ENCODE measurements at regions not wholly inside any gene's neighbourhood (a gene's known extent, or its start where the extent isn't known, plus 50 kb on each side); places are given as distances from the start of the nearest gene placed in this dataset.

GRCh38 chr5:121533814-121534213 is 317.9 kb upstream of the FTMT start:
- H3K9ac ChIP-seq (ENCODE audit: low read depth, low read length) = no peak overlapping the region
- DNase-seq (no peak), ATAC-seq (ENCODE audit: low read depth) (no peak)
- H3K4me2 ChIP-seq (ENCODE audit: low read depth, low read length) = no peak overlapping the region
- ChIA-PET POLR2A (ENCODE audit: unreplicated experiment) (interaction anchor here (0.5 kb wide), 1 partner anchor 1804 kb away, joined by 3 read pairs; no protein-coding TSS in a partner anchor), CTCF (no interaction called here)
- no peak overlapping the region for H3K4me3 ChIP-seq (ENCODE audit: insufficient read depth, low read depth, low read length)
- no peak overlapping the region for H3K18ac ChIP-seq (ENCODE audit: low read depth, low read length)
- H2AFZ ChIP-seq (replicated peaks; ENCODE audit: low read length, poor library complexity) = no peak overlapping the region
- in situ Hi-C loops (cut with MboI; ENCODE audit: low sequenced_read_pairs) (no loop called here), intact Hi-C loops (cut with micrococcal nuclease) (no loop called here), dilution Hi-C loops (cut with HindIII; ENCODE audit: low sequenced_read_pairs, unreplicated experiment) (no loop called here)
- no peak overlapping the region for H3K4ac ChIP-seq (ENCODE audit: low read depth, low read length)
- no CpG with 5 or more reads among the region's 3 CpGs for WGBS, 2 experiments (ENCODE audit: extremely low coverage in 2 of 2, insufficient read length in 1 of 2)
- no peak overlapping the region for H4K8ac ChIP-seq (ENCODE audit: low read depth in 2 of 2, low read length in 2 of 2)
- no peak overlapping the region for H3K14ac ChIP-seq (replicated peaks; ENCODE audit: low read depth, low read length)
- no peak overlapping the region for H2BK120ac ChIP-seq (ENCODE audit: low read depth, low read length)
- no peak overlapping the region for H2BK20ac ChIP-seq (ENCODE audit: low read depth, low read length)
- H2BK15ac ChIP-seq (ENCODE audit: low read depth, low read length) = no peak overlapping the region
- H2AK5ac ChIP-seq (ENCODE audit: low read depth, low read length) = no peak overlapping the region
- no peak overlapping the region for H2BK5ac ChIP-seq (ENCODE audit: low read depth, low read length, poor library complexity, severe bottlenecking)
- H4K5ac ChIP-seq (ENCODE audit: low read depth, low read length) = no peak overlapping the region
- H3K4me1 ChIP-seq (ENCODE audit: control insufficient read depth, insufficient read depth, low read length) = no peaks in the 10 kb centered on the region
- H4K20me1 ChIP-seq (ENCODE audit: insufficient read depth, low read length) = no peaks in the 10 kb centered on the region
- H2AK9ac ChIP-seq (replicated peaks; ENCODE audit: low read depth, low read length, poor library complexity) = no peak overlapping the region
- H3K23ac ChIP-seq (ENCODE audit: low read depth, low read length) = no peak overlapping the region
- no peaks in the 10 kb centered on the region for H3K79me1 ChIP-seq (ENCODE audit: low read depth in 1 of 2, low read length in 2 of 2)
- no peaks in the 10 kb centered on the region for H3K36me3 ChIP-seq (ENCODE audit: control insufficient read depth, insufficient read depth, low read length)
- no peak overlapping the region for H3K27ac ChIP-seq (ENCODE audit: insufficient read depth, low read length)
- no peak for TF ChIP-seq FOS (IDR thresholded peaks at IDR 0.05; ENCODE audit: low read depth, low read length)
- TF ChIP-seq POLR2A (IDR thresholded peaks at IDR 0.05; ENCODE audit: low read depth, low read length) = no peak
- TF ChIP-seq MAFK (IDR thresholded peaks at IDR 0.05; ENCODE audit: low read depth, low read length) = no peak
- no peak for TF ChIP-seq SMC3 (IDR thresholded peaks at IDR 0.05; ENCODE audit: low read depth, low read length)
- no peak for TF ChIP-seq MXI1 (IDR thresholded peaks at IDR 0.05; ENCODE audit: borderline replicate concordance, low read depth, low read length)
- TF ChIP-seq, protein P1, sequence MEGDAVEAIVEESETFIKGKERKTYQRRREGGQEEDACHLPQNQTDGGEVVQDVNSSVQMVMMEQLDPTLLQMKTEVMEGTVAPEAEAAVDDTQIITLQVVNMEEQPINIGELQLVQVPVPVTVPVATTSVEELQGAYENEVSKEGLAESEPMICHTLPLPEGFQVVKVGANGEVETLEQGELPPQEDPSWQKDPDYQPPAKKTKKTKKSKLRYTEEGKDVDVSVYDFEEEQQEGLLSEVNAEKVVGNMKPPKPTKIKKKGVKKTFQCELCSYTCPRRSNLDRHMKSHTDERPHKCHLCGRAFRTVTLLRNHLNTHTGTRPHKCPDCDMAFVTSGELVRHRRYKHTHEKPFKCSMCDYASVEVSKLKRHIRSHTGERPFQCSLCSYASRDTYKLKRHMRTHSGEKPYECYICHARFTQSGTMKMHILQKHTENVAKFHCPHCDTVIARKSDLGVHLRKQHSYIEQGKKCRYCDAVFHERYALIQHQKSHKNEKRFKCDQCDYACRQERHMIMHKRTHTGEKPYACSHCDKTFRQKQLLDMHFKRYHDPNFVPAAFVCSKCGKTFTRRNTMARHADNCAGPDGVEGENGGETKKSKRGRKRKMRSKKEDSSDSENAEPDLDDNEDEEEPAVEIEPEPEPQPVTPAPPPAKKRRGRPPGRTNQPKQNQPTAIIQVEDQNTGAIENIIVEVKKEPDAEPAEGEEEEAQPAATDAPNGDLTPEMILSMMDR (conservative IDR thresholded peaks at IDR 0.05; ENCODE audit: low read depth, low read length) = no peak
- TF ChIP-seq ELK1 (IDR thresholded peaks at IDR 0.05; ENCODE audit: borderline replicate concordance, low read depth, low read length) = no peak
- no peak for TF ChIP-seq USF2 (IDR thresholded peaks at IDR 0.05; ENCODE audit: low read depth, low read length)
- TF ChIP-seq NFE2L2 (IDR thresholded peaks at IDR 0.05; ENCODE audit: low read depth, low read length) = no peak
- TF ChIP-seq MAZ (IDR thresholded peaks at IDR 0.05; ENCODE audit: borderline replicate concordance, low read depth, low read length) = no peak
- TF ChIP-seq CEBPB (IDR thresholded peaks at IDR 0.05; ENCODE audit: low read depth, low read length) = no peak
- no peak for TF ChIP-seq BHLHE40 (IDR thresholded peaks at IDR 0.05; ENCODE audit: low read depth, low read length)
- no peak for TF ChIP-seq RFX5 (IDR thresholded peaks at IDR 0.05; ENCODE audit: low read depth, low read length)
- TF ChIP-seq CHD1 (IDR thresholded peaks at IDR 0.05; ENCODE audit: low read depth, low read length) = no peak
- no peak for TF ChIP-seq RCOR1 (IDR thresholded peaks at IDR 0.05; ENCODE audit: insufficient replicate concordance, low read length)
- TF ChIP-seq RAD21 (IDR thresholded peaks at IDR 0.05; ENCODE audit: low read length) = no peak
- H3K9me1 ChIP-seq (ENCODE audit: insufficient read depth, low read length) = no peaks in the 10 kb centered on the region
- no peaks in the 10 kb centered on the region for H3K27me3 ChIP-seq (ENCODE audit: control insufficient read depth, insufficient read depth, low read length)
- no peaks in the 10 kb centered on the region for H3K9me3 ChIP-seq (ENCODE audit: control insufficient read depth, insufficient read depth, low read length)
- no peak overlapping the region for H3K56ac ChIP-seq (ENCODE audit: extremely low read depth, insufficient read depth, low read length)
- BruUV-seq (replicated peaks) = no TSS peak
- H4K91ac ChIP-seq (ENCODE audit: insufficient read depth, low read depth, low read length) = no peak overlapping the region

Measured in IMR-90 (cell line).